ENCODE measurements at regions not wholly inside any gene's neighbourhood (a gene's known extent, or its start where the extent isn't known, plus 50 kb on each side); places are given as distances from the start of the nearest gene placed in this dataset.

DNA sequence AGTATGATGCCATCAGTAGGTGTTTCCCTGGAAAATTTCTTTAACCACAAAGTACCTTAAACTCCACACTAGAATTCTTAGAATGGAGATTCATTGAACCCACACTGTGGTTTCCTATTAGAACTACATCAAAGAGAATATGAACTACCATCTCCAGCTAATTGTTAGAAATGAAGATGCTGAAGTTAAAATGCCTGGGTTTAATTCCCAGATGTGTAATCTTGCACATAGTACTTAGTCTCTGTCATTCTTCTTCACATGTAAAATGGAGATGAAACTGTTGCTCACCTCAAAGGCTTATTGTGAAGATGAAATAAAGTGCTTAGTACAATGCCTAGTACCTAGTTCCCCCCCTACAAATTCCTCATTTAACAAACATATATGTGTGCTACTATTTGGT lies 303.3 kb upstream of the CCNG1 start:
- TF ChIP-seq, protein P1, sequence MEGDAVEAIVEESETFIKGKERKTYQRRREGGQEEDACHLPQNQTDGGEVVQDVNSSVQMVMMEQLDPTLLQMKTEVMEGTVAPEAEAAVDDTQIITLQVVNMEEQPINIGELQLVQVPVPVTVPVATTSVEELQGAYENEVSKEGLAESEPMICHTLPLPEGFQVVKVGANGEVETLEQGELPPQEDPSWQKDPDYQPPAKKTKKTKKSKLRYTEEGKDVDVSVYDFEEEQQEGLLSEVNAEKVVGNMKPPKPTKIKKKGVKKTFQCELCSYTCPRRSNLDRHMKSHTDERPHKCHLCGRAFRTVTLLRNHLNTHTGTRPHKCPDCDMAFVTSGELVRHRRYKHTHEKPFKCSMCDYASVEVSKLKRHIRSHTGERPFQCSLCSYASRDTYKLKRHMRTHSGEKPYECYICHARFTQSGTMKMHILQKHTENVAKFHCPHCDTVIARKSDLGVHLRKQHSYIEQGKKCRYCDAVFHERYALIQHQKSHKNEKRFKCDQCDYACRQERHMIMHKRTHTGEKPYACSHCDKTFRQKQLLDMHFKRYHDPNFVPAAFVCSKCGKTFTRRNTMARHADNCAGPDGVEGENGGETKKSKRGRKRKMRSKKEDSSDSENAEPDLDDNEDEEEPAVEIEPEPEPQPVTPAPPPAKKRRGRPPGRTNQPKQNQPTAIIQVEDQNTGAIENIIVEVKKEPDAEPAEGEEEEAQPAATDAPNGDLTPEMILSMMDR (IDR thresholded peaks at IDR 0.05) = no peak
- TF ChIP-seq POLR2A (IDR thresholded peaks at IDR 0.05) = no peak

Measured in ovary (tissue), 3 donors.